Fibroblast of skin of right biceps (primary cell): ENCODE measurements at regions not wholly inside any gene's neighbourhood (a gene's known extent, or its start where the extent isn't known, plus 50 kb on each side); places are given as distances from the start of the nearest gene placed in this dataset.
"Not testable (repeated sequence)": the region's sequence is repeated elsewhere in the genome, so short reads cannot be mapped to it uniquely, and the experiment has no call there.

Experiments used
- DNase-seq: peaks from one replicate; pipeline ENCODE4 v3.0.0-alpha.2; 2013

DNA sequence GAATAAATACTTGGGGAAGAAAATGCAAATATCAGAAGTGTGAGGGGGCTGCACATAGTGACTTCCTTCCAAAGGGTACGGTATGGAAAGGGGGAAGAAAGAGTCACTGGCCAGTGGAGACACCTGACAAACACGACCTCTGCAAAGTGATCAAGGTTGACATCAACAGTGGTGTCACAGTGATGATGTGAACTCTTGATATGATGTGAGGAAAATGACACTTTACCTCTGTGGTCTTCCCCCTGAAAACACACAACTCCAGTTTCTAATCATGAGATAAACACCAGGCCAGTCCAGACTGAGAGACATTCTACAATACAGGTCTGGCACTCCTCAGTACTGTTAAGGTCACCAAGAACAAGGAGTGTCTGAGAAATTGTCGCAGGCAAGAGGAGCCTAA lies 169.7 kb downstream of the BUB3 start:
- no peak for DNase-seq

DNA sequence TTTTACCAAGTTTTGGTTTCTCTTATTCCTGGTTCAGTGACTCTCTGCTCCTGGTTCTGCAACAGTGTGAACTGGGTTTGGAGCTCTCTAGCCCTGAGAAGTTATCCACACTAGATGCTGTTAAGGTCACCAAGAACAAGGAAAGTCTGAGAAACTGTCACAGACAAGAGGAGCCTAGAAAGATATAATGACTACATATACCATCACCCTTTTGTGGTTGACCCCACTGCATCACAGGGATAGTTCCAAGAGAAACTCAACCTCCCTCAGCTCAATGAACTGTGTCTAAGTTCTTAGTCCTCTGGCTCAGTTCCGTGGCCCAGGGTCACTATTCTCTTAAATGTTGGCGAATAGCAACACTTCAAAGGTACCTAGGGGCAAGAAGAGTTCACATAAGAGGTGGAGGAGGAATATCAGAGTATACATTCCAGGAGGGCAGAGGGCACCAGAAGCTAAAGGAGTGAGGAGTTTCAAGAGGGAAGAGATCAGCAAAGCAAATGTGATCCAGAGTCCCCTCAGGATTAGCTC lies 171.5 kb downstream of the BUB3 start:
- DNase-seq: no peak

DNA sequence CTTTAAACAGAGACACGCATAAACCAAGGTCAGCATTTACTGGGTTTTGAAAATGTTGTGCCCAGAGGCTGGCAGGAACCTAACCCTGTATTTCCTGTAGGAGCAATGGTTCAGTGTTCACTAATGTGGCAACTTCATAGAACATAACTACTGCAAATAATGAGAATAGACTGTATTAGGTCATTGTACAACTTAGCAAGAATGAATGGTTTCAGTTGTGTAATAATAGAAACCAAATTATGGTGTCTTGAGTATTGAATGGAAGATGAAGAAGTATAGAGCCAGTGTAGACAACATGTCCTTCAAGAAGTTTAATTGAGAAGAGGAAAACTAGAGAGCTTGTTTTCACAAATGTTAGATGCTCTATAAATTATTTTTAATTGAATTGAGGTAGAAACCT lies 172.5 kb downstream of the BUB3 start:
- DNase-seq: no peak

DNA sequence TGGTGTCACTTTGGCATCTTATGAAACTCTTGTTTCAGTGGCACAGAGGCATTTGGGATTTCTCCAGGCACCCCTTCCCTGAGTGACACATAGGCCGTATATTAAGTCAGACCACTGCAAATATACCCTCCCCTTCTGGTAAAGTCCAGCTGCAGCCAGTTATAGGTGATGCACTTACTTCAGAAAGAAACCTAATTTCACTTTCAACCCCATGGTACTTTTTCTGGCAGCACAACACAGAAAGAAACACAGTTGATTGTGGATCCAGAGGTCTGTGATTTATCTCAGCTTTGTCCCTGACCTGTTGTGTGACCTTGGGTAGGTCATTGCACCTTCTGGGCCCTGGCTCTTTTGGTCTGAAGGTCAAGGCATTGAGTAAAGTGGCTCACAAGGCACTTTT lies 173.2 kb downstream of the BUB3 start:
- no peak for DNase-seq

DNA sequence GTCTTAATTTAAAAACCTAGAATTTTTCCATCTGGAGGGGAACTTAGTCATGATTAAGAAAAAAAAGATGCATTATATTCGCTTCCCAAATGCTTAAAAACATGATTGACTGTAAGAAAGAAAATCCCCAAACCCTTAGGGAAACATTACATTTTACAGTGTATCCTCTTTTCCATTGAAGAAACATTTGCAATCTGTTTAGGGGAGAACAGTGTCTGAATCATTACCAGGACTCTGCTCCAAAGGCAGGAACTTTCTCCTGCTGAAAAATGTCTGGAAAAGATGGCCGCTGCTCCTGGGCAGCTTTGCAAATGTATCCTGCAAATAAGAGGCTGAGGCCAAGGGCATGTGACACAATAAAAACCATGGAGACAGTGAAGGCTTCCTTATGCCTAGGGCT lies 173.7 kb downstream of the BUB3 start:
- no peak for DNase-seq

DNA sequence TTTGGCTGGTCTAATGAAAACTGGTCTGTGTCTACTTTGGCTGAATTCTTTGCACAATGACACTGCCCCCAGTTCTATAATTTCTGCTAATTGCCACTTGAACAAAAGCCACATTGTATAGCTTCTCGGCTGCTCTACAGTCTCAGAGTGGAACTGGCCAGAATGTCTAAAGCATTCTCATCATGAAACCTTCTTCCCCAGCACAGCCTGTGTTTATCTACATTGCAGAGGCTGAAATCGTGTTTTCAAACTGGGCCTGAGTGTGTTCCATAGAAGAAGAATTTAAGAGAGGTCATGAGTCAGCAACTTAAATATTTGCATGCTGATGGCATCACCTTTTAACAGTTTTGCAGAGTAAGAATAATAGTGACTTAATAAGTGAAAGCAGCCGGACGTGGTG lies 177.2 kb downstream of the BUB3 start:
- DNase-seq: peak; percentile 9

DNA sequence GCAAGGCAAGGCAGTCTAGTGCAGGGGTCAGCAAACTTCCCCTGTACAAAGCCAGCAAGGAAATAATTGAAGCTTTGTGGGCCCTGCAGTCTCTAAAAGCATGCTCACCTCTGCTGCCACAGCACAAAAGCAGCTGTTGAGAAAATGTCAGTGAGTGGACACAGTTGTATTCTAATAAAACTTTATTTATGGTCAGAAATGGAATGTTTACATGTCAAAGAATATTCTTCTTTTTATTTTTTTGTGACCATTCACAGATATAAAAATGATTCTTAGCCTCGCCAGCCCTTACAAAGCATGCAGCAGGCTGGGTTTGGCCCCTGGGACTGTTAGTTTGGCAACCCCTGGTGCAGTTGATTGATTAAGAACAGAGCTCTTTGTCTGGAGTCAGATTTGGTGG lies 192.4 kb downstream of the BUB3 start:
- no peak for DNase-seq

DNA sequence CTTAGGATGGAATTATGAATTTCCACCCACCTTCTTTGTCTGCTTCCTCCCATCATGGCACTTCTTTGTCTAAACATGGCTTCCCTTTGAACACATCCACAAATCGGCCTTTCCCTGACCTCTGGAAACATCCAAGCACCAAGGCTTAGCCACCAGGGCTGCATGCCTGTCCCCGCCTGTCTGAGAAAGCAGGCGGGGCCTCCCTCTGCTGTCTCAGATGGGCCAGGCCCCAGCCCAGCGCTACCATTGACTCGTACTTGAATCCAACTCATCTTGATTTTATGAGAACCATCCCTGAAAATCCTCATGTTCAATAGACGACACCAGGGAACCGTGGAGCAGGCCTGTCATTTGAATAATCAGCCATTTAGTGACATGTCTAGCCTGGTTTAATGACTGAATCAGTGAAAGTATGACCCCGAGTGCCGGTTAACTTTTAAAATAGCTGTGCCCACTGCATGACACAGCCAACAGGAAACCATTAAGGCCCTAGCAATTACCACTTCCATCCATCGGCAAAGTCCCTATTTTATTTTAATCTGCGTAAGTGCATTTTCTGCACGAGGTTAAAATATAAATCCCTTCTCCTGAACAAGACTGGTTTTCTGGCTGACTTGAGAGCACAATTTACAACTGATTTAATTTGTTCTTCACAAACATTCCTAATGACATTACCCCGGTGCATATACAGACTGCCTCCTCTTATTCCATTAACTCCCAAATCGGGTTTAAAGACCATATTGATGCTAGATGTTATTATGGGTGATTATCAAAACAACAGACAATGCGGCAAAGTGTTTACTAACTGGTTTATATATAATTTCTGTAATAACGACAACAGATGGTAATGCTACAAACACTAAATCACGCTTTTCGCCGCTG lies 194.7 kb downstream of the BUB3 start:
- DNase-seq: no peak

DNA sequence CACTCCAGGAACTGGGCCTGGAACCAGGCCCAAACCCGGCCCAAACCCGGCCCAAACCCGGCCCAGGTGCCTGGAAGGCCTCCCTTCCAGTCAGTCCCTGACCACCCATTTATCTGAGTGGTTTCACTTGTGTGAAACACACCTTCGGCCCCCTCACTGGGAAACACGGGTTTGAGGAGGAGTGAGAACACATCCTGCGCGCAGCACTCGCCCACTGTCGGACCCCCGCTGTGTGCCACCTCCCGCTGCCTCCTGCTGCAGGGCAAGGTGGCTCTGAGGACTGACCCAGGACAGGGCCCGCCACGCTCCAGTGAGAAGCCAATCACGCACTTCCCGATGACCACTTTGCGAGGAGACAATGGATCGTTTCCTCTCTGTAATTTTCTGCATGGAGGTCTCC lies 197.5 kb downstream of the BUB3 start:
- no peak for DNase-seq

DNA sequence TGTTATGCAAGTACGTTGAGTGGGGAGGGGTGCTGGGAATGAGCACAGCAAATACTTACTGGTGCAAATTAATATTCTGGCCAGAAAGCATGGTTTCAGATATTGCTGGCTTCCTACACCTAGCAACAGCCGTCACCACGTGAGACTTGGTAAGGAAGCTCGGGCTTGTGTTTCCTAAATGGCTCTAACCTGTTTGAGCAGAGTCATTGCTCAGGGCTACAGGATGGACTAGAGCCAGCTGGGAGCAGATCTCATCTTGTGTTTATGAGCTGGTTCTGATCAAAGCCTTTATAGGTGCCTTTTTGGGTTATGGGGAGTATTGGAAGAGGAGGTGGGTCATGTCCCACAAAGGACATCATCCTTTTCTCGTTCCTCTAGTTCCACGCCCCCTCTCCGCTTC lies 200.3 kb downstream of the BUB3 start:
- no peak for DNase-seq

DNA sequence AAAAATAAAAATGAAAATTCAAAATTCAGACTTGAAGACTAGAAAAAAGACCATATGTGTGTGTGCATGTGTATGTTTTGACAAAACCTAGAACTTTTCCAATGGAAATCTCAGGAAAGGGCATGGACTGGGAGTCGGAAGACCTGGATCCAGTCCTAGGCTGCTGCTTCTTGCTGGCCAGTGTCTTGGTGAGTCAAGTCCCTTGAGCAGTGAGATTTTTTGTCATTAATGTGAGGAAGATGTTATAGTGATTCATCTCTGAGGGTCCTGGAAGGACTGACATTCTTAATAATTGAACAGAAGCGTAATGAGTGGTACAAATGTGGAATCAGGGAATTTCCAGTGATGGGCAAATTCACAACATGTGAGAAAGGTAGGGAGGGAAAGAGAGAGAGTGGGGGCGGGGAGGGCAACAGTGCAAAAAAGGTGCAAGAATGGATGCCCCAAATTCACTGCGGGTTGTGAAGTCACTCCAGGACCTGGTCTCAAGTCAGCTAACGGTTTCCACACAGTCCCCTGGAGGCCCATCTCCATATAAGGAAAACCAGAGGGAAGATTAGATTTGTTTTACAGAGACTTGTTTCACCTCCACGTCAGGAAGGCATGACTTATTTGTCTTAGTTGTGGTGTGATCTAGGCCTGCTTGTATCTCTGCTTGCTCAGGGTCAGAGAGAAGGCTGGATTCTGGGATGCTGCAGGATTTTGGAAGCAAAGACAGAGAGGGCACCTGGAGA lies 201.7 kb downstream of the BUB3 start:
- peak; percentile 6 for DNase-seq

DNA sequence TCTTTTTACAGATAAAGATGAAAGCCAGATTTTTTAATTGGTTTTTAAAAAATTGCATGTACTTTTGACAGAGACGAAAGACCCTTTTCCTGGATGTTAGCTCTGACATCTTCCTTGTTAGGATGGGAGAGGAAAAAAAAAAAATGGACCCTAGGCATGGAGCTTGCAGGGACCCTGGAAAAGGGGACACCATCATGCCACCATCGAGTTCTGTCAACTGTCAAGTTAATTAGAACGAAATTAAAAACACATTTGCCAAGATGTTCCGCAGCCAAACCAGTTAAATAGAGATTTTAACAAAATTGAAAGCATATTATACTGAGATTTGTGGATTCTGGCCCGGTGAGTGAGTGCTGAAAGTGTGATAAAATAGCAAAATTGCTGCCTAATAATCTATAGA lies 202.6 kb downstream of the BUB3 start:
- no peak for DNase-seq

DNA sequence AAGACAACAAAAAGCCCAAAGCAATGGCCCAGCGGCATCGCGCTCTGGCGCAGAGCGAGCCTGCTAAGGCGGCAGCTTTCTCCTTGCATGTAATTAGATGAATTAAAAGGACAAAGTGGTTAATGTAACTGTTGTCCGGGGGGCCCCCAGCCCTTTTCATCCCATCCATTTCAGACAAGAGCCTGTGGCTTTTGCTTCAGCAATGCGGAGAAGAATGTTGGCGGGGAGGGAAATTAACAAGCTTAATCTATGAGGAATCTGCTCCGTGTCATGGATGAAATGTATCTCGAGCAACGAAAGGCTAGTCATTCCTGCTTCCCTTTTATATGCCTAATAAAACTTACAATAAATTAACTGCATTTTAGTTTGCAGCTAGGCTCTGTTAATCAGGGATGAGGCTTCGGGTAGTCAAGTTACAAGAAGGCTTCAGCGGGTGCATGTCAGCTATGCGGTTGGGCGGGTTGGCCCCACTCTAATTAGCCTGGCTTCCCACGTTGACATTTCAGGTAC lies 203.3 kb downstream of the BUB3 start:
- DNase-seq: no peak

DNA sequence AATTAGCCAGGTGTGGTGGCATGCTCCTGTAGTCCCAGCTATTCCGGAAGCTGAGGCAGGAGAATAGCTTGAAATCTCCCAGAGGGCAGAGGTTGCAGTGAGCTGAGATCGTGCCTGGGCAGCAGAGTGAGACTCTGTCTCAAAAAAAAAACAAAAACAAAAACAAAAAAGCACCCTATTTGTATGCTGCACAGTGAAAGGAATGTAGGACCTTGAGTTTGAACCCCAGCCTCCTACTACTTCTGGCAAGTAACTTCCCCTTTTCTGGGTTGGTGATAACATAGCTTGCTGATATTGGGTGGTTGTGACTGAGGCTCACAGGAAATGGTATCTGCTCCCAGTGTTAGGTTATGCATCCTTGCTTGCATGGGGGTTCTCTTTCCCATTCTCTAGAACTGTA lies 205.3 kb downstream of the BUB3 start:
- DNase-seq: no peak

DNA sequence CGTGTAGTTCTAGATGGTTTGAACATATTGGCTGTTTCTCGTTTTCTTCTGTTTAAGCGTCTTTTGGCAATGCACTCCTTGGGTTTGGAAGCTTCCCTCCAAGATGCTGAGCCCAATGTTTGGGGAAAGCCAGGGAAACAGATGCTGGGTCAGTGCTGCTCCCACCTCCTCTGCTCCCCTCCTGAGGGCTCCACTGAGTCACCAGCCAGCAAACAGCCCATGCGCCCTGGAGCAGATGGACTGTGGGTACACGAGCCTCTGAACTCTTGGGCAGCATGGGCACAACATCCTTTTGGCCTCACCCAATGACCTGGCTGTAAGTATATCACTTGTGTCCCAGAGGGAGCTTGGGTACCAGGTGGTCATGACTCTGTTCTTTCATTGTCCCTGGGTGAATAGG lies 207.6 kb downstream of the BUB3 start:
- DNase-seq: no peak

DNA sequence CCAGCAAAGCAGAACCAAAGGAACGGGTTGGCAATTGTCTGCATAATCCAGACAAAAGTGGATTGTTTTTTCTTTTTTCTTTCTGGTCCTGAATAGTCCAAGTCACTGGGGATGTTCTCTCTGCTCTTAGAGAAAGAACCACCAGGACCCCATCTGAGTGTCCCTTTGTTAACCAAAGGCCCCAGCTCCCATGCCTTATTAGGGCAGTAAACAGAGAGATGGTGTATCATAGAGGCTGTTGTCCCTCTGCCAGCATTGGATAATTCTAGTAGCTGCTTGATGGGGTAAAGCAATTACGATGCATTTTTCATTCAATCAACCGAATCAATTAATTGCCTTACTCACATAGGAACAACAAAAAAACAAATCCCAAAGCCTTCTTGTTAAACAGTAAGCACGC lies 213.0 kb downstream of the BUB3 start:
- no peak for DNase-seq

DNA sequence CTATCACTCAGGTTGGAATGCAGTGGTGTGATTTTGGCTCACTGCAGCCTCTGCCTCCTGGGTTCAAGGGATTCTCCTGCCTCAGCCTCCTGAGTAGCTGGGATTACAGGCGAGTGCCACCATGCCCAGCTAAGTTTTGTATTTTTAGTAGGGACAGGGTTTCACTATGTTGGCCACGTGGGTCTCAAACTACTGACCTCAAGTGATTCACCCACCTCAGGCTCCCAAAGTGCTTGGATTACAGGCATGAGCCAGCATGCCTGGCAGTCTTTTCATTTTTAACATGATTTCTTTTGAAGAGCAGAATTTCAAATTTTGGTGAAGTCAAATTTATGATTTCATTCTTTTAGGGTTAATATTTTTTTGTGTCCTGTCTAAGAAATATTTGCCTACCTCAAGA lies 217.4 kb downstream of the BUB3 start:
- not testable (repeated sequence) for DNase-seq

DNA sequence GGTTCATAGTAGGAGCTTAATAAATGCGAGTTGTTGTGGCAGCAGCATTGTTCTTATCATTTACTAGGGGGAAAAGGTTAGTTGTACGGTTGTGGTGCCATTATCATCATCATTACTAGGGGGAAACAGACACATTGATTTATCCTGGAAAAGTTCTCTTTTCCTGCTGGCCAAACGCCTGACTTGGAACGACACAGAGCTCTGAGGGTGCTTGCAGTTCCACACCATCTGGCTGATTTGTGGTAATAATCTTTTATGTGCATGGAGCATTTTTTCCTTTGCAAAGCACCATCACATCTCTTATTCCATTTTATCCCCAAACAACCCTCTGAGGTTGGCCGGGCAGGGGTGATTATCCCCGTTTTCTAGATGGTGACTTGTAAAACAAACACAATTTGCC lies 219.4 kb downstream of the BUB3 start:
- DNase-seq: no peak

DNA sequence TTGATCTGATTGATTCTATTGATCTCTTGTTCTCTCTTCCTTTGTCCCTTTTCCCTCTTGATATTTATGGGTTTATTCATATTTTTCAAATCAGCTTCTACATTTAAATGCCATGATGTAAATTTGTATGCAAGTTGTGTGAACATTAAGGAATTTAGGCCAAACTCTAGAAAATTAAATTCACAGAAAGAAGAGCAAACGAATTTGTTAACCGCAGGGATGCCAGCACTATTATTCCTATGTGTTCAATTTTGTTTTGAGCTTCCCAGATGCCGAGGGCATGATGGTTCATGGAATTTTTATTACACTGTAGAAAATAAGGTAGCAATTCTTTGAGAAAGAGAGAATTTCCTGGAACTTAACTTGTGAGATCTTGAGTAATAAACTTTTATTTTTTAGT lies 220.9 kb downstream of the BUB3 start:
- DNase-seq: no peak

DNA sequence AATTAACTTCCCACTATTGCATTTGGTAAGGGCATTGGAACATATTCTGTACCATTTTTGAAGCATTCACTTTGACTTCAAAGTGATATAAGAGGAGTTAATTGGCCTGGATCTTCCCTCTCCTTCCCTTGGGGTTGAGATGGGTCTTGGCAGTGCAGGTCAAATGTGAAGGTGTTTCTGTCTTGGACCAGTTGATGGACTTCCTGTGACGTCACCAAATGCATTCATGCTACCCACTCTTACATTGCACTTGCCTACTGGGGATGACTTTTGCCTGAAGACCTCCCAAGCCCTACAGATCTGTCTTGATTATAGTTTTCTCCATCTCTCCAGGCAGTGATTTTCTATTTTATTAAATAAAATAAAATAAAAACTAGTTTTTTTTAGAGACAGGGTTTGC lies 221.5 kb downstream of the BUB3 start:
- no peak for DNase-seq

DNA sequence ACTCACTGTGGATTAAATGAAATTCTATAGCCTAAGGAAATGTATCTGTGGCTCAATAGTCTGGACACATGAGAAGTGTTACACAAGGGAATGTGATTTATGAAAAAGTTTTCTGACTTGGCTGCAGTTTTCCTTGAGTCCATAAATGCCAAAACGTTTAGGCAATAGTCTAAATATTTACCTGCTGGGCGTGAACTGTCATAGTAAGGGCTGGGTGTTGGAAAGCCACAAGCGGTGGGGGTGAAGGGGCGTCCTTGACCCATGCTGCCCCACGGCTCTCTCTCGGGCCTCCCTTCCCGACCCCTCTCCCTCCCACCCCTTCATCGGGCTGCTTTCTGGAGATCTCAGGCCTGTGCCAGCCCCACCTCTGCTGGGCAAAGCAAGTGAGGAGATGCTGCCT lies 223.7 kb downstream of the BUB3 start:
- no peak for DNase-seq

DNA sequence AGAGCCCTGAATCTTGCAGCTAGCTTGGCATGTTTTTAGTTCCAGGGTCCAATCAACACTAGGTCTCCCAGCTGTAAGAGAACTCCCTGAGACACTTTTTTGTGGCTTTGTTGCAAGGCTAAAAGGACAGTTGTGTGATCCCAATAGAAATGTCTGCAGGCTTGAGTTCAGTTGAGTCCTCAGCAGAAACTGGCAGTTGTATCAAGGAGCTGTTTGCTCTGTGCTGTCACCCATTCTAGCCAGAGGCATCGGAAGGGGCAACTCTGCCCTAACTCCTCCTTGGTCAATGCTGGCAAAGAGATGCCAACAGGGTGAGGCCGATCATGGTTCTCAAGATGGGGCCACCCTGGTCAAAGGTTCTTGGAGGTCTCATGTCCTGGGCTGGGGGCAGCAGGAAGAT lies 224.1 kb downstream of the BUB3 start:
- no peak for DNase-seq

DNA sequence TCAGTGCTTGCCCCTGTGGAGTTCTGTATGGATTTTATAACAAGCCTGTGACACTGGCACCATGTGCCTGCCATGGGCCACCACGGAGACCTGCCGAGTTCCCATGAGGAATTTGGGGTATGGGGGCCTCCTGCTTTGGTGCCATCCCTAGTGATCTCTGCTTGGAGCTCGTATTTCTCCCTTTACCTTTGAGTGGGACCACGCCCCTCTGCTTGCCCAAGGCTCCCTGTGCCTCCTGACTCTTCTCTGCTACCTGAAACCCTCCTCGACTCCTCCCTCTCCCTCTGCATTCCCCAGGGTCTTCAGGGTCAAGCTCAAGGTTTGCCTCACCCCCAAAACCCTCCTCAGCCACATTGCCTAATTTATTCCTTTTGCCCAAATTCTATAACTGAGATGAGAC lies 225.0 kb downstream of the BUB3 start:
- no peak for DNase-seq

DNA sequence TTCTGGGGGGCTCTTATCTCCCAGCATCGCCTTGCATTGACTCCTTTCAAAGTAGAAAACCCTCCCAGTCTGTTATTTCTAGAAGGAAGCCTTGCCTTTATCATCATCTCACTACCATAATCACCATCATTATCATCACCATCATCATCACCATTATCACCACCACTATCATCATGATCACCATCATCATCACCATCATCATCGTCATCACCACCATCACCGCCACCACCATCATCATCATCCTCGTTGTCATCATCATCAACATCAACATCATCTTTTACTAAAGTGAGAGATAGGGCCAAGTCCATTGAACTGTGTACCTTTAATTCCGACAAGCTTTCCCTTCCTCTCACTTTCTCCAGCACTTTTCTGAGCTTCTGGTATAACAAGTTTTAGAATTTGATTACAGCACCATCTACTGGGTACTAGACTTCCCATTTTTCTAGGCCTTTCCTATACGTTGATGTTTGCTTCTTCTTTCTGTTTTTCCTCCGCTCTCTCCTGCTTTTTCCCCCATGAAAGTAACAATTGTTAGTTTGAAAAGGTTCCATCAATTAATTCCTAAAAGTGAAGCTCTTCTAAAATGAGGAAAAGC lies 226.4 kb downstream of the BUB3 start:
- no peak for DNase-seq
